Omental fat pad (tissue), 3 donors: ENCODE measurements at regions not wholly inside any gene's neighbourhood (a gene's known extent, or its start where the extent isn't known, plus 50 kb on each side); places are given as distances from the start of the nearest gene placed in this dataset.
A peak's percentile ranks its signal among the peaks of the same experiment; 100 is the strongest.

Experiments
- ATAC-seq: fragments of 150-250 bp; one replicate; pipeline ENCODE4 v1.9.1; 2016; ENCODE audit warnings: mild to moderate bottlenecking, moderate library complexity; ENCODE audit not compliant: low FRiP score
- DNase-seq: peaks from one replicate; pipeline ENCODE4 v3.0.0-alpha.2; 2019; ENCODE audit warnings: low spot score
- TF ChIP-seq, protein P1 (sequence below), 3 donors: fragments of 450-650 bp; IDR thresholded peaks; one replicate each; pipeline ENCODE4 v1.5.1; 2016 to 2017; ENCODE audit warnings: antibody characterized with exemption in 3 of 3, mild to moderate bottlenecking in 3 of 3, moderate library complexity in 2 of 3

DNA sequence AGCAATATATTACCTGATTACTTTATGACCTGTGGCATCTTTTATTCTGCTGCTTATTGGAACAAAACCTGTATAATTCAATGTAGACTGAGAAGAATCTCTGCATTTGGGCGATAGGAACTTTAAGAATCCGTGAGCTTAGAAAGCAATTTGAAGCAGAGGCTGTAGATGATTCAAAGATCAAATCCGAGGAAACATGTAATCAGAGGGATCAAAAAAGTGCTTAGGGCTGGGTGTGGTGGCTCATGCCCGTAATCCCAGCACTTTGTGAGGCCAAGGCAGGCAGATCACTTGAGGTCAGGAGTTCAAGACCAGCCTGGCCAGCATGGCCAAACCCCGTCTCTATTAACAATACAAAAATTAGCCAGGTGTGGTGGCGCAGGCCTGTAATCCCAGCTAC is 198.4 kb downstream of the MTX2 start:
- DNase-seq (no peak), ATAC-seq (no peak)
- TF ChIP-seq, protein P1, sequence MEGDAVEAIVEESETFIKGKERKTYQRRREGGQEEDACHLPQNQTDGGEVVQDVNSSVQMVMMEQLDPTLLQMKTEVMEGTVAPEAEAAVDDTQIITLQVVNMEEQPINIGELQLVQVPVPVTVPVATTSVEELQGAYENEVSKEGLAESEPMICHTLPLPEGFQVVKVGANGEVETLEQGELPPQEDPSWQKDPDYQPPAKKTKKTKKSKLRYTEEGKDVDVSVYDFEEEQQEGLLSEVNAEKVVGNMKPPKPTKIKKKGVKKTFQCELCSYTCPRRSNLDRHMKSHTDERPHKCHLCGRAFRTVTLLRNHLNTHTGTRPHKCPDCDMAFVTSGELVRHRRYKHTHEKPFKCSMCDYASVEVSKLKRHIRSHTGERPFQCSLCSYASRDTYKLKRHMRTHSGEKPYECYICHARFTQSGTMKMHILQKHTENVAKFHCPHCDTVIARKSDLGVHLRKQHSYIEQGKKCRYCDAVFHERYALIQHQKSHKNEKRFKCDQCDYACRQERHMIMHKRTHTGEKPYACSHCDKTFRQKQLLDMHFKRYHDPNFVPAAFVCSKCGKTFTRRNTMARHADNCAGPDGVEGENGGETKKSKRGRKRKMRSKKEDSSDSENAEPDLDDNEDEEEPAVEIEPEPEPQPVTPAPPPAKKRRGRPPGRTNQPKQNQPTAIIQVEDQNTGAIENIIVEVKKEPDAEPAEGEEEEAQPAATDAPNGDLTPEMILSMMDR (IDR thresholded peaks at IDR 0.05): no peak

DNA sequence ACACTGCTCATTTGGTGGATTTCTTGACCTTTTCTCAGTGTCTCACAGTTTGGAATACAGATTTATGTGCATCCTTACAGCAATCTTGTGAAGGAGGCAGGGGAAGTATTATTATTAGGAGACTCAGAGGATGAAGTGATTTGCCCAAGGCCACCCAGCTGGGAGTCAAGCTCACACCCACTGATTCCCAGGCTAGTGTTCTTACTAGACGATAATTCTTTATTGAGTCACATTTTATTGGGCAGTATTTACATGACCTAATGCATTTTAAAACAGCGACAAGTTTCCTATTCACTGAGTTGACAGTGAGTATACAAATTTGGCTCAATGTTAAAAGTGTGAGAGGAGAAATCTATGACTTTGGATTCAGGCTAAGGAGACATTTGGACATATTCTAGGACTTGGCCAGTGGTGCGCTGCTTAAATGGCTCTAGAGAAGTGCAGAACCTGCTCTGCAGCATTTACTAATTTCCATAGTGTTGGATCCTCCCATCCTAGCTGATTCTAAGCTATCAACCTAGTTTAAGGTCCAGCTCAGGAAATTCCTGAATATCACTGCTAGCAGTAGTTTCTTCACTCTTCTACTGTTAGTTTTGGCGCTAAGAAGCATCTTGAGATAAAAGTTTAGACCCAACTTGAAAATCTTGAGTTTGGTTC is 199.3 kb downstream of the MTX2 start:
- DNase-seq (no peak), ATAC-seq (no peak)
- TF ChIP-seq, protein P1 (IDR thresholded peaks at IDR 0.05): no peak

DNA sequence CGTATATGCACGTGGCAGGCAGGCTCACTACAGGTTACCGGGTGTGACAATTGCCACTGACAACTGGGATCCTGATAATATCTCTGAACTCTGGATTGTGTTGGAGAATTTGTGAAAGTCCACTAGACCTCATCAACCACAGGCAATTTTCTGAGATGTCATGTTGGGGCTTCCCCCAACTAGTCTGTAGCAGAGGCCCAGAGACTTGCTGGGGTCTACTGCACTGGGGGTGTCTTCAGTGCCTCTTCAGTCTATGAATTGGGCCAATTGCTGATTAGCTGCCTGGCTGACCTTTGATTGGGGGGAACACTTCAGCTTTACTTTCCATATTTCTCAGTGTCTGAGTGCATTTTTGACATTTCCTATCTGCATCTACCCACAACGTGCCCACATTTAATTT is 201.5 kb downstream of the MTX2 start:
- ATAC-seq (no peak), DNase-seq (no peak)
- TF ChIP-seq, protein P1 (IDR thresholded peaks at IDR 0.05): no peak

DNA sequence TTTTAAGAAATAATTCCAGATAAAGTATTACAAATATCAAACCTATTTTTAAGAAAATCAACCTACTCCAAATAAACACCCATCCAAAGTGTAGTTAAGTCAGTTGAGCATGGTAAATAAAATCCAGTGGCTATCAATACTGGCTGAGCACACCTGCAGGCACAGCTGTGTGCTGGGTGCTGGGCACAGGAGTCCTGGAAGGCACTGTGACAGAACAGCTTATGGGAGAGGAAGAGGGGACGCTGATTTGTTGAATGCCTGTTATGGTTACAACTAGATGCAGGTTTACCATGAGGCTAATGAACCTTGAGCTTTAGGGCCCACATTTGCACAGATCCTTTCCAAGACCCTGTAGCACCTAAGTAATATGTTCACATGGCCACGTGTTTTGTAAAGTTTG is 202.7 kb downstream of the MTX2 start:
- DNase-seq (no peak), ATAC-seq (no peak)
- TF ChIP-seq, protein P1 (IDR thresholded peaks at IDR 0.05): no peak

DNA sequence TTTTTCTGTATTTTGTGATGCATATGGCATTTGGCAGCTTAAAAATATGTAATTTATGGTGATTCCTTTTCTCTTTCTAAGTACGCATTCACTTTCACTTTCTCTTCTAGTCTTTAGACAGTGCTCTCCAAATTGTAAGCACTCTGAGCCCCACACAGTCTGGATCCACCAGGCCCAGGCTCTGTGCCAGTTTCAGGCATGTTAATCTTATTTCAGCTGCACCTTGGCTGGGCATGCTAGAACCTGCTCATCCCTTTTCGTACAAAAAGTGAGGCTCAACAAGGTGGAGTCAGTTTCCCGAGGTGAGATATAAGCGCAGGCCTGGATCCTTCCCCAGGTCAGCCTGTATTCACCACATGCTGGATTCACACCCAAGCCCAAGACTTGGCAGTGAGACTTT is 203.9 kb downstream of the MTX2 start:
- TF ChIP-seq, protein P1 (IDR thresholded peaks at IDR 0.05): no peak
- no peak for DNase-seq
- ATAC-seq: peak; percentile 64

DNA sequence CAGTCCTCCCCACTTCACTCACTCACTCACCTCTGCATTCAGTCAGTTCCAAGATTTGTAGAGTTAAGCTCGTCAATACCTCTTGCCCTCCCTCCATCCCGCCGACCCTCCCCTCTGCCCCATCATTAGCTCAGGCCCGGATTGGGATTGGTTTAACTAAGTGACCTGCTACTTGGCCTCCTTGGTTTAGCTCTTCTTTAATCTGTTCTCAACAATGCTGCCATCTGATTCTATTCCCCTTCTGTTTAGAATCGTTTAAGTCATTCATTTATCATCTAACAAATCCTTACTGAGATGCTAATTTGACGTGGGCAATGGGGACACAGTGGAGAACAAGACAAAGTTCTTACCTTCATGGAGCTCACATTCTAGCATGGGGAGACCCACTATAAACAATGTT is 204.6 kb downstream of the MTX2 start:
- ATAC-seq (no peak), DNase-seq (no peak)
- TF ChIP-seq, protein P1 (IDR thresholded peaks at IDR 0.05): no peak

DNA sequence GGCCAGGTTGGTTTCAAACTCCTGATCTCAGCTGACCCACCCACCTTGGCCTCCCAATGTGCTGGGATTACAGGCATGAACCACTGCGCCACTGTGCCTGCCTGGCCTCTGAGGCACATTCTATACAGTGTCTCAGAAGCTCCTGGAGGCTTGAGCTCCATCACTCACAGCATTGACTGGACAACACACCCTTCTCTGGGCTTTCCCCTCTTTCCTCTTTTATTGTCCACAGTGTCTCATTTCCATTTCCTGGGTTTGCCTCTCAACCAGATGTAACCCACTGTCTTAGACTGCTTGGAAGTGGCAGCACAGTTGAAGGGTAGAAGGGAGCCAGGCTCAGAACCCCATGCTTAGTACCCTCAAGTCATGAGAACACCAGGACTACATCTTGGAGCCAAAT is 208.1 kb downstream of the MTX2 start:
- ATAC-seq: no peak
- TF ChIP-seq, protein P1 (IDR thresholded peaks at IDR 0.05): no peak

More for the DNA sequence above, 208.1 kb downstream of the MTX2 start:
- no peak for DNase-seq
